Smooth muscle cell (in vitro differentiated cells): ENCODE measurements at regions not wholly inside any gene's neighbourhood (a gene's known extent, or its start where the extent isn't known, plus 50 kb on each side); places are given as distances from the start of the nearest gene placed in this dataset.

Source experiments
- DNase-seq: peaks from one replicate; lab custom pipeline; 2025; ENCODE audit not compliant: unreplicated experiment; lab: John Stamatoyannopoulos, UW
- H2AFZ ChIP-seq: fragments of 200-600 bp; sonication (generic); 2 replicates; pipeline ENCODE4 v1.6.0; 2016; ENCODE audit warnings: antibody characterized with exemption, low read depth, mild to moderate bottlenecking
- H3F3A ChIP-seq: fragments of 200-600 bp; sonication (generic); 2 replicates; pipeline ENCODE4 v1.6.0; 2017; ENCODE audit warnings: antibody characterized with exemption, low read depth
- H3K27ac ChIP-seq: fragments of 200-600 bp; sonication (generic); 2 replicates; pipeline ENCODE4 v1.5.1; 2016; ENCODE audit warnings: low read depth, mild to moderate bottlenecking
- H3K27me3 ChIP-seq: fragments of 200-600 bp; sonication (generic); 2 replicates; pipeline ENCODE4 v1.6.1; 2016; ENCODE audit warnings: low read depth, mild to moderate bottlenecking
- H3K36me3 ChIP-seq: fragments of 200-600 bp; sonication (generic); 2 replicates; pipeline ENCODE4 v1.5.1; 2016; ENCODE audit warnings: low read depth
- H3K4me1 ChIP-seq: fragments of 200-600 bp; sonication (generic); 2 replicates; pipeline ENCODE4 v1.5.1; 2016; ENCODE audit warnings: low read depth
- H3K4me2 ChIP-seq: fragments of 200-600 bp; sonication (generic); 2 replicates; pipeline ENCODE4 v1.6.0; 2016; ENCODE audit warnings: mild to moderate bottlenecking
- H3K4me3 ChIP-seq: fragments of 200-600 bp; sonication (generic); 2 replicates; pipeline ENCODE4 v1.5.1; 2016; ENCODE audit warnings: mild to moderate bottlenecking
- H3K79me2 ChIP-seq: fragments of 200-600 bp; sonication (generic); 2 replicates; pipeline ENCODE4 v1.6.0; 2016; ENCODE audit warnings: low read depth, mild to moderate bottlenecking
- H3K9ac ChIP-seq: fragments of 200-600 bp; sonication (generic); 2 replicates; pipeline ENCODE4 v1.6.0; 2016; ENCODE audit warnings: low read depth
- H3K9me3 ChIP-seq: fragments of 200-600 bp; sonication (generic); replicated peaks from 2 replicates; pipeline ENCODE4 v1.5.1; 2016; ENCODE audit warnings: low read depth
- H4K20me1 ChIP-seq: fragments of 200-600 bp; sonication (generic); 2 replicates; pipeline ENCODE4 v1.6.0; 2016; ENCODE audit warnings: low read depth
- whole genome bisulfite sequencing: methylation state at CpG from one replicate; pipeline ENCODE4 v1.1.7; 2016; ENCODE audit warnings: low lambda C conversion rate; 5-methylcytosine and 5-hydroxymethylcytosine counted together
- TF ChIP-seq, protein P1 (sequence below): fragments of 200-600 bp; sonication (generic); IDR thresholded peaks from 2 replicates; pipeline ENCODE4 v1.5.1; 2017; ENCODE audit warnings: borderline replicate concordance, mild to moderate bottlenecking, antibody characterized with exemption; ENCODE audit not compliant: insufficient read depth, poor library complexity, severe bottlenecking

DNA sequence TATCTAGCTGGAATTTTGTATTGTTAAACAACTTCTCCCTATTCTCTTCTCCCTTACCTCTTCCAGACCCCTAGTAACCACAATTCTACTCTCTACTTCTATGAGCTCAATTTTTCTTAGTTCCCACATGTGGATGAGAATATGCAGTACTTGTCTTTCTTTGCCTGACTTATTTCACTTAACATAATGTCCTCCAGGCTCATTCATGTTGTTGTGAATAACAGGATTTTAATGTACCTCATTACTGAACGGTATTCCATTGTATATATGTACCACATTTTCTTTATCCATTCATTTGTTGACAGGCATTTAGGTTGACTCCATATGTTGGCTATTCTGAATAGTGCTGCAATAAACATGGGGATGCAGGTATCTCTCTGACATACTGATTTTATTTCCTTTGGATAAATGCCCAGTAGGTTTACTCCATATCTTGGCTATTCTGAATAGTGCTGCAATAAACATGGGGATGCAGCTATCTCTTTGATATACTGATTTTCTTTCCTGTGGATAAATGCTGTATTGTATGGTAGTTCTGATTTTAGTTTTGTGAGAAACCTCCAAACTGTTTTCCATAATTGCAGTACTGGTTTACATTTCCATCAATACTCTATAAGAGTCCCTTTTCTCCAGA is 116.0 kb upstream of the INHBA start:
- Histone ChIP-seq H3F3A (no peaks in the 10 kb centered on the region), H3K4me3 (no peak overlapping the region), H3K4me2 (no peak overlapping the region), H4K20me1 (no peaks in the 10 kb centered on the region), H2AFZ (no peak overlapping the region), H3K4me1 (peaks cover 5% of the 10 kb centered on the region), H3K9ac (no peak overlapping the region), H3K27me3 (no peaks in the 10 kb centered on the region), H3K27ac (no peak overlapping the region), H3K79me2 (no peaks in the 10 kb centered on the region), H3K9me3 (no peaks in the 10 kb centered on the region), H3K36me3 (no peaks in the 10 kb centered on the region)
- DNase-seq: no peak
- 74% methylated on average over 1 of the region's 1 CpG for WGBS
- TF ChIP-seq, protein P1, sequence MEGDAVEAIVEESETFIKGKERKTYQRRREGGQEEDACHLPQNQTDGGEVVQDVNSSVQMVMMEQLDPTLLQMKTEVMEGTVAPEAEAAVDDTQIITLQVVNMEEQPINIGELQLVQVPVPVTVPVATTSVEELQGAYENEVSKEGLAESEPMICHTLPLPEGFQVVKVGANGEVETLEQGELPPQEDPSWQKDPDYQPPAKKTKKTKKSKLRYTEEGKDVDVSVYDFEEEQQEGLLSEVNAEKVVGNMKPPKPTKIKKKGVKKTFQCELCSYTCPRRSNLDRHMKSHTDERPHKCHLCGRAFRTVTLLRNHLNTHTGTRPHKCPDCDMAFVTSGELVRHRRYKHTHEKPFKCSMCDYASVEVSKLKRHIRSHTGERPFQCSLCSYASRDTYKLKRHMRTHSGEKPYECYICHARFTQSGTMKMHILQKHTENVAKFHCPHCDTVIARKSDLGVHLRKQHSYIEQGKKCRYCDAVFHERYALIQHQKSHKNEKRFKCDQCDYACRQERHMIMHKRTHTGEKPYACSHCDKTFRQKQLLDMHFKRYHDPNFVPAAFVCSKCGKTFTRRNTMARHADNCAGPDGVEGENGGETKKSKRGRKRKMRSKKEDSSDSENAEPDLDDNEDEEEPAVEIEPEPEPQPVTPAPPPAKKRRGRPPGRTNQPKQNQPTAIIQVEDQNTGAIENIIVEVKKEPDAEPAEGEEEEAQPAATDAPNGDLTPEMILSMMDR: no peak

DNA sequence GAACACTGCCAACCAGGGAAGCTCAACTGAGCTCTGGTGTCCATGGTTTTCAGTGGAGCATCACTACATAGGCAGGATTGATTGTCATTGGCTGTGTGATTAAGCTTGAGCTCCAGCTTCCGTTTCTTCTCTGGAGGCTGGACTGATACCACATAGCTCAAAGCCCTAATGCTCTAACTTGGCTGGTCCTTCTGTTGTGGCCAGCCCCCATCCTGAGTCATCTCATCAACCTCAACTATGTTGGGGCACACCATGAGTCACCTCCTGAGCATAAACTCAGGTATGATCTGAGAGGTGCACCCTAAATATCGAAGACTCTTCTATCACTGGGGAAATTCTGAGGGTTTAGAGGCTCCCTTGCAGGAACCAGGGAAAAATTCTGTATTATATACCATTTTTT is 114.5 kb upstream of the INHBA start:
- TF ChIP-seq, protein P1: no peak
- H3K4me2 ChIP-seq: no peak overlapping the region
- DNase-seq: no peak

DNA sequence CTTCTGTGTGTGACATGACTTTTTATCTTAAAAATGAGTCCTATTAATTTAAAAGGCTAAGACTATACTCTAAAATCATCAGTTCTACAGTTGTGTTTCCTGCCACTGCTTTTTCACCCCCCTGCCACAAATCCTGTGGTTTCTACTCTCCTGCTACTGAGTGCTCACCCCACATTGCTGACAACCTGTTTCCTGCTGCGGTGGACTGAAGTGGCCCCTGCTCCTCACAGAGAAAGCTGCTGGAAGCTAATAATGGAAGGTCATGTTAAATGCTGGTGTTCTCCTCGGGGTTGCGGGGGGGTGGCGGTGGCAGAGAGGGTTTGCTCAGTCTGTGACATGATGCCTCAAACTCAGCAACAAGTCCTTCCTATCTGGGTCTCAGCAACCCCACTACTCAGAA is 113.2 kb upstream of the INHBA start:
- H4K20me1 ChIP-seq: no peaks in the 10 kb centered on the region
- no peak overlapping the region for H3K4me3 ChIP-seq
- no peak for DNase-seq
- H3K4me2 ChIP-seq: no peak overlapping the region
- no peaks in the 10 kb centered on the region for H3K79me2 ChIP-seq
- peaks cover 5% of the 10 kb centered on the region for H3K4me1 ChIP-seq
- no peaks in the 10 kb centered on the region for H3K9me3 ChIP-seq
- no peaks in the 10 kb centered on the region for H3K27me3 ChIP-seq
- no peak overlapping the region for H2AFZ ChIP-seq
- H3F3A ChIP-seq: no peaks in the 10 kb centered on the region
- TF ChIP-seq, protein P1: no peak
- no peak overlapping the region for H3K27ac ChIP-seq
- H3K36me3 ChIP-seq: no peaks in the 10 kb centered on the region
- H3K9ac ChIP-seq: no peak overlapping the region
- 83% methylated on average over 4 of the region's 4 CpGs for WGBS

More for the DNA sequence above, 114.5 kb upstream of the INHBA start:
- no peaks in the 10 kb centered on the region for H3K79me2 ChIP-seq
- no peaks in the 10 kb centered on the region for H3K36me3 ChIP-seq
- no peak overlapping the region for H3K4me3 ChIP-seq
- H2AFZ ChIP-seq: no peak overlapping the region
- H3K9me3 ChIP-seq: no peaks in the 10 kb centered on the region
- H3F3A ChIP-seq: no peaks in the 10 kb centered on the region
- WGBS: 57% methylated on average over 2 of the region's 2 CpGs
- no peak overlapping the region for H3K27ac ChIP-seq
- H3K4me1 ChIP-seq: peaks cover 10% of the 10 kb centered on the region
- H3K27me3 ChIP-seq: no peaks in the 10 kb centered on the region
- no peaks in the 10 kb centered on the region for H4K20me1 ChIP-seq
- H3K9ac ChIP-seq: no peak overlapping the region

DNA sequence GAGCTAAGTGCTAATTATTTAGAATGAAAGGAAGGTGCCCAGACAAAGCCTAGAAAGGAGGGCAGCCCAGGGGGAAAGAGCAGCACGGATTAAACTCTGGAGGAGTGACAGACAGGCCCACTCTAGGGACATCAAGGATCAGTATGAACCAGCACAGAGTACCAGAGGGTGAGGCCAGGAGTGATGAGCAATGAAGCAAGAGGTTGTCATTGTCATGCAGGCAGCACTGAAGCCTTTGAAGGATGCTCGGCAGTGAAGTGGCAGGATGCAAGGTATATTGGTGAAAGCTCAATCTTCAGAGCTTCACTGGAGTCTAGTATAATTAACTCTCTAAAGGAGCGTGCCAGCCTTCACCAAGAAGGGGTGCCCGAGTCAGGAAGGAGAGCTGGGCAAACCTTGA is 112.0 kb upstream of the INHBA start:
- no peak for DNase-seq
- Histone ChIP-seq H3K4me2 (no peak overlapping the region), H2AFZ (no peak overlapping the region), H3F3A (no peaks in the 10 kb centered on the region), H3K27ac (no peak overlapping the region), H3K79me2 (no peaks in the 10 kb centered on the region), H3K9me3 (no peaks in the 10 kb centered on the region), H3K27me3 (no peaks in the 10 kb centered on the region), H4K20me1 (no peaks in the 10 kb centered on the region), H3K4me3 (no peak overlapping the region), H3K9ac (no peak overlapping the region), H3K36me3 (no peaks in the 10 kb centered on the region), H3K4me1 (peaks cover 5% of the 10 kb centered on the region)
- 88% methylated on average over 4 of the region's 4 CpGs for WGBS
- TF ChIP-seq, protein P1: no peak
